ENCODE measurements at regions not wholly inside any gene's neighbourhood (a gene's known extent, or its start where the extent isn't known, plus 50 kb on each side); places are given as distances from the start of the nearest gene placed in this dataset.

DNA sequence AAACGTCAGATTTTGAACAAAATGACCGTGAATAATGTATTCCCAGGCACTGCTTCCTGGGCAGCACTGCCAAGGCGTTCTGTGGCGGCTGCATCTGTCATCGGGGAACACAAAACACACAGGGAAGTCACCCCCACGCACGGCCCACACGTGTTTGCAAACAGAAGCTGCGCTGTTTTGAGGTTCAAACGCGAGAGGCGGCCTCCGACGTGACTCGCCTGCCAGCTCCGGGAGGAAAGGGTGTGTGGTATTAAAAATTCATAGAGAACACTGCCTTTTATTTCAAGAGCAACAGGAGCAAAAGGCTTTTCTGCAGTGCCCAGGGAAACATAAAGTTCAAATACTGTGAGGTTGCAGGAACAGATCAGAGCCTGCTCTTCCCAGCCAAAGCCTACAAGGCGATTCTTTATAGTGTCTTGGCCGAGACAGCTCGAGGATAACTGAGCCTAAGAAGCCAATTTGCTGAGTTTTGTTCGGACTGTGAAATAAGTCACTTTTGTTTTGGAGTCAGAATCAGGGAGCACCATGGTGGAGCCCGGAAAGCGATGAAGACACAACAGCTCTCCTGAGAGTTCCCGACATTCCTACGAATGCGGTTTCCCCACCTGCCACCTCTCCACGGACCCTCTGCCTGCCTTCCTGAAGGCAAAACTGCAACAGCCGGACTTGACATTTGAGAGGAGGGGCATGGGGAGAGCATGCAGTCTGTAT lies 115.3 kb upstream of the IRX2 start:
- TF ChIP-seq, protein P1, sequence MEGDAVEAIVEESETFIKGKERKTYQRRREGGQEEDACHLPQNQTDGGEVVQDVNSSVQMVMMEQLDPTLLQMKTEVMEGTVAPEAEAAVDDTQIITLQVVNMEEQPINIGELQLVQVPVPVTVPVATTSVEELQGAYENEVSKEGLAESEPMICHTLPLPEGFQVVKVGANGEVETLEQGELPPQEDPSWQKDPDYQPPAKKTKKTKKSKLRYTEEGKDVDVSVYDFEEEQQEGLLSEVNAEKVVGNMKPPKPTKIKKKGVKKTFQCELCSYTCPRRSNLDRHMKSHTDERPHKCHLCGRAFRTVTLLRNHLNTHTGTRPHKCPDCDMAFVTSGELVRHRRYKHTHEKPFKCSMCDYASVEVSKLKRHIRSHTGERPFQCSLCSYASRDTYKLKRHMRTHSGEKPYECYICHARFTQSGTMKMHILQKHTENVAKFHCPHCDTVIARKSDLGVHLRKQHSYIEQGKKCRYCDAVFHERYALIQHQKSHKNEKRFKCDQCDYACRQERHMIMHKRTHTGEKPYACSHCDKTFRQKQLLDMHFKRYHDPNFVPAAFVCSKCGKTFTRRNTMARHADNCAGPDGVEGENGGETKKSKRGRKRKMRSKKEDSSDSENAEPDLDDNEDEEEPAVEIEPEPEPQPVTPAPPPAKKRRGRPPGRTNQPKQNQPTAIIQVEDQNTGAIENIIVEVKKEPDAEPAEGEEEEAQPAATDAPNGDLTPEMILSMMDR (conservative IDR thresholded peaks at IDR 0.05; ENCODE audit: low read length), result no peak
- TF ChIP-seq EZH2phosphoT487 (IDR thresholded peaks at IDR 0.05; ENCODE audit: borderline replicate concordance), result no peak

Measured in Loucy (cell line).